PFSK-1 (cell line): ENCODE measurements at regions not wholly inside any gene's neighbourhood (a gene's known extent, or its start where the extent isn't known, plus 50 kb on each side); places are given as distances from the start of the nearest gene placed in this dataset.

Experiments
- FOXP2 ChIP-seq: optimal IDR thresholded peaks from 2 replicates; pipeline ENCODE3; 2011; ENCODE audit warnings: borderline replicate concordance, control low read depth, inconsistent platforms; ENCODE audit not compliant: insufficient read depth; ENCODE audit errors: extremely low read length, extremely low read depth
- POLR2AphosphoS5 ChIP-seq: IDR thresholded peaks from 2 replicates; pipeline ENCODE4 v1.6.1; 2012; ENCODE audit warnings: low read depth, mild to moderate bottlenecking, control low read depth, low read length, moderate library complexity
- REST ChIP-seq, 2 experiments: IDR thresholded peaks; 2 replicates each; pipeline versions ENCODE4 v1.6.1 to v1.8.0; 2011 to 2012; ENCODE audit warnings: low read depth in 2 of 2, low read length in 2 of 2, control low read depth in 1 of 2, inconsistent platforms in 1 of 2, mild to moderate bottlenecking in 1 of 2, moderate library complexity in 1 of 2; ENCODE audit not compliant: insufficient read depth in 1 of 2
- SIN3A ChIP-seq: IDR thresholded peaks from 2 replicates; pipeline ENCODE4 v1.6.1; 2012; ENCODE audit warnings: mild to moderate bottlenecking, low read length, moderate library complexity, borderline replicate concordance; ENCODE audit not compliant: insufficient read depth
- TAF1 ChIP-seq: IDR thresholded peaks from 2 replicates; pipeline ENCODE4 v1.6.1; 2012; ENCODE audit warnings: low read length, control low read depth, borderline replicate concordance; ENCODE audit not compliant: insufficient read depth

GRCh38 chr5:91438871-91439270, 55.8 kb upstream of the ARRDC3 start:
- no peak for TF ChIP-seq TAF1
- TF ChIP-seq SIN3A, result no peak
- TF ChIP-seq REST (IDR thresholded peaks at IDR 0.05; ENCODE audit: insufficient read depth in 1 of 2, low read depth in 2 of 2, low read length in 2 of 2), result no peak
- TF ChIP-seq POLR2AphosphoS5, result no peak
- TF ChIP-seq FOXP2, result no peak
